NT2/D1 (cell line): ENCODE measurements at regions not wholly inside any gene's neighbourhood (a gene's known extent, or its start where the extent isn't known, plus 50 kb on each side); places are given as distances from the start of the nearest gene placed in this dataset.

Experiments
- DNase-seq: peaks from one replicate; pipeline ENCODE4 v3.0.0-alpha.2; 2011; ENCODE audit warnings: low read depth, low spot score
- H3K27me3 ChIP-seq: 2 replicates; pipeline ENCODE4 v1.6.0; 2011; ENCODE audit warnings: mild to moderate bottlenecking; ENCODE audit not compliant: insufficient read length, insufficient read depth
- H3K36me3 ChIP-seq: 2 replicates; pipeline ENCODE4 v1.6.1; 2011; ENCODE audit warnings: mild to moderate bottlenecking, low read length, mixed read lengths; ENCODE audit not compliant: insufficient read depth, insufficient read length
- H3K4me1 ChIP-seq: 2 replicates; pipeline ENCODE4 v1.5.1; 2011; ENCODE audit not compliant: insufficient read depth, insufficient read length
- H3K4me3 ChIP-seq: 2 replicates; pipeline ENCODE4 v1.5.1; 2011; ENCODE audit warnings: low read depth; ENCODE audit not compliant: insufficient read length
- H3K9ac ChIP-seq: 2 replicates; pipeline ENCODE4 v1.6.0; 2011; ENCODE audit warnings: low read depth; ENCODE audit not compliant: insufficient read length
- H3K9me3 ChIP-seq: 2 replicates; pipeline ENCODE4 v1.5.1; 2011; ENCODE audit warnings: mild to moderate bottlenecking, low read length; ENCODE audit not compliant: insufficient read depth
- SUZ12 ChIP-seq: IDR thresholded peaks from 2 replicates; pipeline ENCODE4 v1.6.1; 2011; ENCODE audit not compliant: insufficient read length, insufficient read depth; ENCODE audit errors: extremely low read depth
- YY1 ChIP-seq: IDR thresholded peaks from 2 replicates; pipeline ENCODE4 v1.6.1; 2011; ENCODE audit not compliant: insufficient read length, insufficient read depth
- ZNF274 ChIP-seq: IDR thresholded peaks from 2 replicates; pipeline ENCODE4 v1.6.1; 2011; ENCODE audit warnings: mild to moderate bottlenecking, low read depth, low read length

DNA sequence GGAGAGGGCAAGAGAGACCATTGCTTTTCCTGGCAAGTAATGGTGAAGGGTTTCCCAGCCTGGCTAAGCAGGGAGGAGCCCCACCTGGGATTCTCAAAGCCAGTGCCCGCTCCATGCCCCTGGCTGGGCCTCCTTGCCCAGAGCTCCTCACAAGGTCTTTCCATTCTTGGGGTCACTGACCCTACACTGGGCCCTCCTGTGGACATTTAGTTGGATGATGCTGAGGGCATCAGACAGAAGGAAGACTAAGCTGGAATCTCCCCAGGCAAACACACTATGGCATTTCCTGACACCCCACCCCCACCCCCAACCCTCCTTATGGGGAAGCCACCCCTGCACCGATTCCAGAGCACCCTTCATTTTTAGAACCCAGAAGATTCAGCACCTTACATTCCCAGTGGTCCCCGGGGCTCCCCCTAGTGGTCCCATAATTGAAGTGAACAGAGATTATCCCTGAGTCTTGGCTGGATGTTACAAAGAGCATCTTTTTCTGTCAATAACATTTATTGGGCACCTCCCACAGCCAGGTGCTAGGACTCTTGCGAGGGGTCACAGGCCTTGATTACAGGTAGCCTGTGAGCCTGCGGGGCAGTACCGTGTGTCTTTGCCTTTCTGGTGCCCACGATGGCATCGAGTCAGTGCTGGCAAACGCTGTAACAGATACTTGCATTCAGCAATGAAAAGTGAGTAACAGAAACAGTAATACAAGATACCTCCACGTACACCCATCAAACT, 548.5 kb downstream of the BUD13 start:
- no peak overlapping the region for H3K4me3 ChIP-seq
- no peak for TF ChIP-seq YY1
- H3K9me3 ChIP-seq: no peaks in the 10 kb centered on the region
- H3K27me3 ChIP-seq: no peaks in the 10 kb centered on the region
- H3K9ac ChIP-seq: no peak overlapping the region
- DNase-seq: peak; percentile 33
- no peaks in the 10 kb centered on the region for H3K36me3 ChIP-seq
- peaks cover 3% of the 10 kb centered on the region for H3K4me1 ChIP-seq

DNA sequence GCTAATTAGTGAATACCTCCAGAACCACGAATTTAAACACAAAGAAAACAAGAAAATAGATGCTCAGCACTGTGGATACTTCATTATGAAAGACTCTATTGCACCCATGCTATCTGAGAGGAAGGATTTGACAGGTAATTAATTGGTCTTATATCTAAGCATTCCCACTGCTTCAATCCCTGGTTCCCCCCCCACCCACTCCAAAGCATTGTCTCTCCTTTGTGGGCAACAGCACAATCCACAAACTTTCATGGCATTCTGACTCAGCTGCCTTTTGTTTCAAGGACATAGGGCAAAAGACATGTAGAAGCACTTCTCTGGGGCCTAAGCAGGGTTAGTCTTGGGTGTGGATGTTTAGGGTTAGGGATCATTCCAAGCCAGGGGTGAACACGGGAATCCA, 551.4 kb downstream of the BUD13 start:
- DNase-seq: no peak
- no peak overlapping the region for H3K4me3 ChIP-seq
- H3K36me3 ChIP-seq: no peaks in the 10 kb centered on the region
- H3K27me3 ChIP-seq: no peaks in the 10 kb centered on the region
- H3K9me3 ChIP-seq: peaks cover 5% of the 10 kb centered on the region; the same call in 1 of the 2 replicates
- peaks cover 3% of the 10 kb centered on the region for H3K4me1 ChIP-seq
- no peak overlapping the region for H3K9ac ChIP-seq
- no peak for TF ChIP-seq ZNF274
- TF ChIP-seq YY1: no peak
- no peak for TF ChIP-seq SUZ12

DNA sequence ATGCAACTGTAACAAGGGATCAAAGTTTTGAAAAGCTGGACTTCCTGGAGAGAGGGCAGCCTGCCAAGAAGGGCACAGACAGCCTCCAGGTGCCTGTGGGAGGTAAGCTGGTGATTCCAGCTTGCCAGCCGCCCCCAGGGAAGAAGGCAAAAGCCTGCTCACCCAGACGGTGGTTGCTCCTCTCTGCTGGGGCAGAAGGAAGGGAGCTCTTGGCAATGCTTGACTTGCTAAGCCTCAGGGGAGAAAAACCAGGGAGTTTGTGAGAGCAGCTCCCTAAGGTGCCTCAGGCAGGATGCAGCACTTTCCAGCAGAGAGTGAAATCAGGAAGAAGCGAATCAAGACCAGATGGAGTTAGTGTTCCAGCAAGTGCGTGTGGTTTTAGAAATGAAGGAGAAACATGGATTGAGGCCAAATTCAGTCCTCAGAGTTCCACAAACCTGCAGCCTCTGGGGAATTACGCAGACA, 553.6 kb downstream of the BUD13 start:
- Histone ChIP-seq H3K36me3 (no peaks in the 10 kb centered on the region), H3K9ac (no peak overlapping the region), H3K4me3 (no peak overlapping the region), H3K27me3 (no peaks in the 10 kb centered on the region), H3K9me3 (peaks cover 5% of the 10 kb centered on the region; the same call in 1 of the 2 replicates), H3K4me1 (peaks cover 3% of the 10 kb centered on the region)
- TF ChIP-seq YY1: no peak
- TF ChIP-seq ZNF274: no peak
- DNase-seq: no peak

DNA sequence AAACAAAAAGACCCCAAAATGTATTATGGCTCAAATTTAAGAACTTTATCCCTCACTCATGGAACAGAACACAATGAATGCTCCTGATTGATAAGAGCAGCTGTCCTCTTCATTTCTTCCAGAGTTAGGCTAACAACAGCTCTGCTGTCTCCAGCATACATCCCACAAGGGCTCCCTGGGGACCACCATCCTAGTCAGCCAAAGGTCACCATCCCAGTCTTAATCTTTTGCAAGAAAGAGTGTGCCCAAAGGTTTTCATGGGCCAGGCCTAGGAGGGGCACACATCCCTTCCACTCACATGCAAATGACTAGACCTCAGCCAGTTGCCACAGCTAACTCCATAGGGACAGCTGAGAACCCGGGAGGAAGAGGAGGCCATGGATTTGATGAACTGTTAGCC, 555.3 kb downstream of the BUD13 start:
- Histone ChIP-seq H3K4me1 (peaks cover 3% of the 10 kb centered on the region), H3K9ac (no peak overlapping the region), H3K9me3 (peaks cover 5% of the 10 kb centered on the region; the same call in 1 of the 2 replicates), H3K27me3 (no peaks in the 10 kb centered on the region), H3K4me3 (no peak overlapping the region), H3K36me3 (no peaks in the 10 kb centered on the region)
- TF ChIP-seq ZNF274 (no peak), YY1 (no peak), SUZ12 (no peak)
- DNase-seq: no peak

DNA sequence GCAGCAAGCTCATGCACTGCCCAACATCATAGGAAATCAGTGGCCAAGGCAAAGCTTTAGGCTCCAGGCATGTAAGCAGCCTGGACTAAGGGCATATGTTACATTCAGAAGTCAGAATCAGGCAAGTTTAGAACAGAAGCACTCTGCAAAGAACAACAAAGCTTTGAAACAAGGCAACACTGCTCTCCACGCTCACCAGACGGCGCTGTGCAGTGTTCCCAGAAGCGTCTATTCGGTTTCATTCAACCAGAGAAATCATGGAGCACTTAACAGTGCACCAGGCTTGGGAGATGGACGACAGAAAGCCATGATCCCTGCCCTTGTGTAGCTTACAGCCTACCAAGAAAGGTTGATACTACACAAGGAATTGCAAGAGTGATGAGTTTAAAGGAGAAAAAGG, 555.8 kb downstream of the BUD13 start:
- Histone ChIP-seq H3K4me3 (no peak overlapping the region), H3K36me3 (no peaks in the 10 kb centered on the region), H3K9ac (no peak overlapping the region), H3K4me1 (peaks cover 3% of the 10 kb centered on the region), H3K9me3 (peaks cover 5% of the 10 kb centered on the region; the same call in 1 of the 2 replicates), H3K27me3 (no peaks in the 10 kb centered on the region)
- DNase-seq: peak; percentile 66
- TF ChIP-seq SUZ12: no peak
- TF ChIP-seq YY1: no peak
- no peak for TF ChIP-seq ZNF274

DNA sequence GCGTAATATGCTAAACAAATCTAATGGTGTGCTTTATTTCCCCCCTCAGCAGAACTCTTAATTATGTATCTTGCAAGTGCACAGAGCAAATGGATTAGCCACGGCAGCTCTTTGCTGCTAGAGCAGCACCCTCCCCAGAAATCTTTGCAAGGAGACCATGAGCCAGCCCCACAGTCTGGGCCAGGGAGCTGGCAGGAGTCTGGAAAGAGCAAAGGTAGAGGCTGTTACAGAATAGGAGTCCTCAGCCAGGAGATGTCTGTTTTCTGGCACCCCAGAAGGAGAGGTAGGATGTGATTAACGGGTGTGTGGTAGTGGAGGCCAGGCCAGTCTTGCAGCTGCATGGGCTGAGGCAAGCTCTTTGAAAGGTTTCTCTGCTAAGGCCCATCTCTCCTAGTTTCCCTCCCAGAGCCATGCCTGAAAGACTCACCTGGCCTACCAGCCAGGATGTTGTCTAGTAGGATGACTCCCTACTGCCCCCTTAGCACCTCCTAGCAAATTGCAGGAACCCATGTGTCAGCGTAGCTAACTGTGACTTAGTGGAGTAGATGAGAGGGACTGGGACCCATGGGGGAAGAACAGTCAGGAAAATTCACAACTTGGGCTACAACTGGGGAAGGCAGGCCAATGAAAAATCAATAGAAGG, 557.2 kb downstream of the BUD13 start:
- Histone ChIP-seq H3K4me3 (no peak overlapping the region), H3K27me3 (no peaks in the 10 kb centered on the region), H3K9me3 (peaks cover 5% of the 10 kb centered on the region; the same call in 1 of the 2 replicates), H3K9ac (no peak overlapping the region), H3K4me1 (no peaks in the 10 kb centered on the region), H3K36me3 (no peaks in the 10 kb centered on the region)
- DNase-seq: no peak
- no peak for TF ChIP-seq ZNF274
- no peak for TF ChIP-seq YY1
- no peak for TF ChIP-seq SUZ12

DNA sequence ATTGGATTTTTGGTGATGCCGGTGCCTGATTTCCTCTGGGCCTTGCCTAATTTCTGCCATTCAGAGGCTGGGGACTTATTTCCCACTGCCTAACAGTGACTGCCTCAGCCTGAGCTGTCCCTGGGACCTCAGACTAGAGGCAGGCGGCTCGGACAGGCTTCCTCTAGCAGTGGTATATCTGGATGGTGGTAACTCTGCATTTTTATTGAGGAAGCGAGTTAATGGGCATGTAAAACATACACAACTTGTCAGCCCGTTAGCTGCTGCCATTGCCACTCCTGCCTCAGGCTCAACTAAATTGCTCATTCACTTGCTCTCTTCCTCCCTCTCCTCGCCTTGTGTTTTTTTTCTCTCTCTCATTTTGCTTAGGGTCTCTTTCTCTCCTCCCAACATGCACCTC, 561.6 kb downstream of the BUD13 start:
- H3K36me3 ChIP-seq: no peaks in the 10 kb centered on the region
- TF ChIP-seq ZNF274 (no peak), YY1 (no peak), SUZ12 (no peak)
- DNase-seq: no peak

More for the DNA sequence above, 561.6 kb downstream of the BUD13 start:
- Histone ChIP-seq H3K4me1 (peaks cover 2% of the 10 kb centered on the region), H3K9me3 (no peaks in the 10 kb centered on the region), H3K4me3 (no peak overlapping the region), H3K27me3 (no peaks in the 10 kb centered on the region), H3K9ac (no peak overlapping the region)
